SK-N-SH treated with all-trans-retinoic acid at 6 μM for 48 hours (cell line): ENCODE measurements at regions not wholly inside any gene's neighbourhood (a gene's known extent, or its start where the extent isn't known, plus 50 kb on each side); places are given as distances from the start of the nearest gene placed in this dataset.

Source experiments
- ATAC-seq: fragments of 200-7000 bp; cut with Tn5 transposase; 3 replicates; pipeline ENCODE4 v1.9.1; 2020; ENCODE audit warnings: mild to moderate bottlenecking, moderate library complexity
- ARNTL ChIP-seq: fragments of 450-650 bp; formaldehyde crosslinking; IDR thresholded peaks from 2 replicates; pipeline ENCODE4 v1.5.0; 2020; ENCODE audit warnings: low read depth, mild to moderate bottlenecking, moderate library complexity, borderline replicate concordance
- CREB5 ChIP-seq: fragments of 250-450 bp; sonication (Bioruptor Pico); IDR thresholded peaks from 2 replicates; pipeline ENCODE4 v1.5.1; 2020; ENCODE audit warnings: low read depth, mild to moderate bottlenecking, moderate library complexity
- CSDC2 ChIP-seq: fragments of 250-450 bp; sonication (Bioruptor Pico); IDR thresholded peaks from 2 replicates; pipeline ENCODE4 v1.5.0; 2020; ENCODE audit warnings: mild to moderate bottlenecking, moderate library complexity
- CSRNP3 ChIP-seq: fragments of 250-450 bp; sonication (Bioruptor Pico); IDR thresholded peaks from 2 replicates; pipeline ENCODE4 v1.5.1; 2021; ENCODE audit warnings: mild to moderate bottlenecking, moderate library complexity
- ESRRG ChIP-seq: fragments of 250-450 bp; sonication (Bioruptor Pico); IDR thresholded peaks from 2 replicates; pipeline ENCODE4 v1.6.1; 2021; ENCODE audit warnings: mild to moderate bottlenecking
- GLIS3 ChIP-seq: fragments of 250-450 bp; sonication (Bioruptor Pico); IDR thresholded peaks from 2 replicates; pipeline ENCODE4 v1.5.0; 2020; ENCODE audit warnings: mild to moderate bottlenecking, moderate library complexity
- OSR1 ChIP-seq: fragments of 250-450 bp; sonication (Bioruptor Pico); IDR thresholded peaks from 2 replicates; pipeline ENCODE4 v1.8.0; 2022; ENCODE audit warnings: moderate library complexity, mild to moderate bottlenecking, inconsistent platforms
- PATZ1 ChIP-seq: fragments of 250-450 bp; sonication (Bioruptor Pico); IDR thresholded peaks from 2 replicates; pipeline ENCODE4 v1.8.0; 2020; ENCODE audit warnings: mild to moderate bottlenecking, moderate library complexity, borderline replicate concordance
- POU6F1 ChIP-seq: fragments of 250-450 bp; sonication (Bioruptor Pico); IDR thresholded peaks from 2 replicates; pipeline ENCODE4 v1.8.0; 2021; ENCODE audit warnings: low read depth, mild to moderate bottlenecking, moderate library complexity, borderline replicate concordance
- PPARA ChIP-seq: fragments of 250-450 bp; sonication (Bioruptor Pico); IDR thresholded peaks from 2 replicates; pipeline ENCODE4 v1.5.0; 2020; ENCODE audit warnings: mild to moderate bottlenecking, borderline replicate concordance
- RARB ChIP-seq: fragments of 250-450 bp; sonication (Bioruptor Pico); IDR thresholded peaks from 2 replicates; pipeline ENCODE4 v1.8.0; 2021; ENCODE audit warnings: mild to moderate bottlenecking, moderate library complexity
- SNAI2 ChIP-seq: fragments of 250-450 bp; sonication (Bioruptor Pico); IDR thresholded peaks from 2 replicates; pipeline ENCODE4 v1.5.0; 2020; ENCODE audit warnings: mild to moderate bottlenecking, moderate library complexity
- TSHZ2 ChIP-seq: fragments of 250-450 bp; sonication (Bioruptor Pico); IDR thresholded peaks from 2 replicates; pipeline ENCODE4 v1.5.0; 2020; ENCODE audit warnings: mild to moderate bottlenecking, moderate library complexity
- ZC3H10 ChIP-seq: fragments of 250-450 bp; sonication (Bioruptor Pico); IDR thresholded peaks from 2 replicates; pipeline ENCODE4 v1.5.1; 2021; ENCODE audit warnings: mild to moderate bottlenecking, moderate library complexity
- ZFP3 ChIP-seq: fragments of 250-450 bp; sonication (Bioruptor Pico); IDR thresholded peaks from 2 replicates; pipeline ENCODE4 v1.5.0; 2020; ENCODE audit warnings: mild to moderate bottlenecking, moderate library complexity
- ZFP30 ChIP-seq: fragments of 450-650 bp; formaldehyde crosslinking; IDR thresholded peaks from 2 replicates; pipeline ENCODE4 v1.5.0; 2022; ENCODE audit warnings: mild to moderate bottlenecking, moderate library complexity
- ZNF70 ChIP-seq: fragments of 450-650 bp; formaldehyde crosslinking; IDR thresholded peaks from 2 replicates; pipeline ENCODE4 v1.5.0; 2020; ENCODE audit warnings: mild to moderate bottlenecking, moderate library complexity
- ZNF8 ChIP-seq: fragments of 450-650 bp; formaldehyde crosslinking; IDR thresholded peaks from 2 replicates; pipeline ENCODE4 v1.5.0; 2020; ENCODE audit warnings: mild to moderate bottlenecking, moderate library complexity

GRCh38 chr2:194271293-194271961 is 1385.6 kb upstream of the SLC39A10 start:
- no peak for TF ChIP-seq ZNF8
- TF ChIP-seq ESRRG: no peak
- TF ChIP-seq ZFP3 (CRISPR knock-in tag): no peak
- TF ChIP-seq PATZ1 (CRISPR knock-in tag): no peak
- TF ChIP-seq ZFP30 (CRISPR knock-in tag): no peak
- TF ChIP-seq SNAI2: no peak
- TF ChIP-seq CSRNP3 (CRISPR knock-in tag): no peak
- no peak for TF ChIP-seq PPARA
- TF ChIP-seq ZNF70 (CRISPR knock-in tag): no peak
- no peak for TF ChIP-seq ARNTL (CRISPR knock-in tag)
- TF ChIP-seq POU6F1 (CRISPR knock-in tag): no peak
- no peak for TF ChIP-seq TSHZ2 (CRISPR knock-in tag)
- ATAC-seq: no peak

GRCh38 chr2:194270648-194271047 is 1386.4 kb upstream of the SLC39A10 start:
- ATAC-seq: no peak
- no peak for TF ChIP-seq PPARA
- TF ChIP-seq PATZ1 (CRISPR knock-in tag): no peak
- TF ChIP-seq ESRRG: no peak
- TF ChIP-seq ZNF8: no peak
- no peak for TF ChIP-seq SNAI2
- TF ChIP-seq, all 23 proteins: peak for 0

- no peak for ATAC-seq
- no peak for TF ChIP-seq OSR1 (CRISPR knock-in tag)
These were observed 1392.4 kb upstream of the SLC39A10 start for GRCh38 chr2:194264586-194264985.

GRCh38 chr2:194260185-194260584 is 1396.8 kb upstream of the SLC39A10 start:
- TF ChIP-seq ZC3H10 (CRISPR knock-in tag) (no peak), RARB (no peak)
- ATAC-seq: no peak

GRCh38 chr2:194257095-194257494 is 1399.9 kb upstream of the SLC39A10 start:
- no peak for ATAC-seq
- TF ChIP-seq PPARA: no peak
- no peak for TF ChIP-seq ESRRG
- no peak for TF ChIP-seq ZNF70 (CRISPR knock-in tag)
- no peak for TF ChIP-seq ARNTL (CRISPR knock-in tag)
- TF ChIP-seq TSHZ2 (CRISPR knock-in tag): no peak
- TF ChIP-seq GLIS3 (CRISPR knock-in tag): no peak
- no peak for TF ChIP-seq CSDC2 (CRISPR knock-in tag)
- no peak for TF ChIP-seq CREB5
- no peak for TF ChIP-seq ZFP3 (CRISPR knock-in tag)
- TF ChIP-seq SNAI2: no peak
